Skeletal muscle tissue (tissue), 3 donors: ENCODE measurements at regions not wholly inside any gene's neighbourhood (a gene's known extent, or its start where the extent isn't known, plus 50 kb on each side); places are given as distances from the start of the nearest gene placed in this dataset.

ENCODE experiments used
- H3K27ac ChIP-seq: one replicate; pipeline ENCODE4 v1.7.0; 2013; ENCODE audit warnings: mild to moderate bottlenecking, low read depth, low read length, inconsistent platforms
- H3K27me3 ChIP-seq, 3 donors: one replicate each; pipeline ENCODE4 v1.7.0; 2013; ENCODE audit warnings: low read length in 3 of 3; ENCODE audit not compliant: control insufficient read depth in 3 of 3, insufficient read depth in 3 of 3
- H3K36me3 ChIP-seq, 3 donors: one replicate each; pipeline ENCODE4 v1.7.0; 2013; ENCODE audit warnings: low read length in 3 of 3; ENCODE audit not compliant: control insufficient read depth in 3 of 3, insufficient read depth in 3 of 3
- H3K4me1 ChIP-seq, 3 donors: one replicate each; pipeline ENCODE4 v1.7.0; 2013; ENCODE audit warnings: low read length in 3 of 3, mild to moderate bottlenecking in 3 of 3; ENCODE audit not compliant: control insufficient read depth in 3 of 3, insufficient read depth in 3 of 3
- H3K4me3 ChIP-seq, 3 donors: one replicate each; pipeline ENCODE4 v1.7.0; 2013; ENCODE audit warnings: low read length in 3 of 3
- H3K9ac ChIP-seq, 3 donors: one replicate each; pipeline ENCODE4 v1.7.0; 2013; ENCODE audit warnings: low read length in 3 of 3, mild to moderate bottlenecking in 3 of 3, moderate library complexity in 2 of 3, low read depth in 1 of 3
- H3K9me3 ChIP-seq, 3 donors: one replicate each; pipeline ENCODE4 v1.7.0; 2013; ENCODE audit warnings: low read length in 3 of 3; ENCODE audit not compliant: control insufficient read depth in 3 of 3
- donor health status: Osteomylitis.

DNA sequence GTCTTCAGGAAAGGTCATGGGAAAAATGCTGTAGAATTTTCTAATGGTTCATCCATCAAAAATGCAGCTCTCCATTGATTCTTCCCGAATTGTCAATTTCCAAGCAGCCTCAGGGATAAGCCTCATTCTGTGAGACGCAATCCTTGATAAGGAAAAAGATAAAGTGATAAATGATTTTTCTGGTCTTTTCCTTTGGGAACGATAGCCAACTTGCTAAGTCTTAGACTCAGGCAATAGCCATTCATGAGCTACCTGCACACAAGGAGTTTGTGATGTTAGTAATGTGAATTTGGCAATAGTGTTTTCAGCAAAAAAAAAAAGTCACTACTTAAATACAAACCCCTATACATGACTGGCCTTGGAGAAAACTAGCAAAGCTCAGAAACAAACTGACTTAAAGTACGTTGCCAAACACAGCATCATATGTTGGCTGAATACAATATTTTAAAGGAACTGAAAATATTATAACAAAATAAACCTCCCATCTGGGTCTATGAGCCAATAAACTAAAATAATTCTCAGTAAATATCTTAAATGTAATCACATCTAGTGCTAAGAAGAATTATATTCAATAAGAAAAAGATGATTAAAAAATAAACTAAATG is 75.5 kb downstream of the KLF6 start:
- Histone ChIP-seq H3K27me3 (no peaks in the 10 kb centered on the region), H3K9me3 (peaks cover 0 to 5% (median 3%) of the 10 kb centered on the region in 3 donors), H3K4me1 (no peaks in the 10 kb centered on the region), H3K27ac (no peak overlapping the region), H3K36me3 (no peaks in the 10 kb centered on the region), H3K4me3 (no peak overlapping the region), H3K9ac (no peak overlapping the region)

DNA sequence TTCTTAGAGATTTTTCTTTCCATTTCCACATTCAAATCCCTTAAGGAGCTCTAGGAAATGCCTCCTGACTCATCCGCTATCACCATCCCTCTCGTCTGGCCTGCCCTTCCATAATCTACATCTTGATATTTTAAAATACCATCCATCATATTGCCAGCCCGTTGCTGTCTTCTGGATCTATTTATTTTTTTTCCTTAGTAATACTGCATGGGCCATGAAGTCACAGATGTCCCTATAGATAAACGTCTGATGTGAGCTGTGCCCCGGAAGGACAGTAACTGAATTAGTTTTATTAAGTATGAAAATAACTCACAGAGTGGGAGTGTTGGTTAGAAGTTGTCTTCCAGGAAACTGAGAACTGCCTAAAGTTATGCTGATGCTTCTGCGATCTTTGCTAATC is 76.2 kb downstream of the KLF6 start:
- Histone ChIP-seq H3K36me3 (no peaks in the 10 kb centered on the region), H3K4me1 (no peaks in the 10 kb centered on the region), H3K27ac (no peak overlapping the region), H3K27me3 (no peaks in the 10 kb centered on the region), H3K9me3 (peaks cover 0 to 5% (median 3%) of the 10 kb centered on the region in 3 donors), H3K9ac (no peak overlapping the region), H3K4me3 (no peak overlapping the region)

DNA sequence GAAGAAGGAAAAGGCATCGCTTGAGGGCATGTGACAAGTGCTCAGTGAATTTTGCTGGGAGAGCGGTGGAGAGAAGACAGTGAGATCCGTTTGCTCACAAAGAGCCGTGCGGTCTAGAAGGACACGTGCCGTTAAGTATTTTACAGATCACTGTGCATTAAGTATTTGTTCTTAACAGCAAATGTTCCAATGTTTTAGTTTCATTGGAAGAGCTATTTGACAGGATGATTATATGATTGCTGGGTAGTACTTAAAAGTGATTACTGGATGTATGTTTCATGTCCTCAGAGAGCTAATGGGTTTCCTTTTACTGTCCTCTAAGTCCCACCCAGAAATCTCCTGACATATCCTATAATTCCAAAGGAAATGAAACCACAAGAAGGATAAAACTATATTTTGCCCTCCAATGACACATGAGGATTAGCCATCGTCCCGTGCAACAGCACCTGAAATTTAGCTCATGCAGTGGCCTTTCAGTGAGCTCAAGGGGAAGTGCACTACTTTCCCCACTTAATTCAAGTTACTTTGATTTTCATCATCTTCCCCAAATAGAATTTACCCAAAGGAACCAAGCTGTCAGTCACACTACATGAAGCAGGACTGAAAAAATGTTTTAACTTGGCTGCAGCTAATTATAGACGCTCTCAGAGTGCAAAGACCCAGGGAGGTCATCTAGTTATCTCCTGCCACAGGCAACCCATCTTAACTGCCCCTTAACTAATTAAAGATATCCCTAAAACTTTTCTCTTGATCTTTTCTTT is 80.3 kb downstream of the KLF6 start:
- Histone ChIP-seq H3K27me3 (no peaks in the 10 kb centered on the region), H3K27ac (no peak overlapping the region), H3K4me3 (no peak overlapping the region), H3K36me3 (no peaks in the 10 kb centered on the region), H3K4me1 (no peaks in the 10 kb centered on the region), H3K9me3 (no peaks in the 10 kb centered on the region), H3K9ac (no peak overlapping the region)

DNA sequence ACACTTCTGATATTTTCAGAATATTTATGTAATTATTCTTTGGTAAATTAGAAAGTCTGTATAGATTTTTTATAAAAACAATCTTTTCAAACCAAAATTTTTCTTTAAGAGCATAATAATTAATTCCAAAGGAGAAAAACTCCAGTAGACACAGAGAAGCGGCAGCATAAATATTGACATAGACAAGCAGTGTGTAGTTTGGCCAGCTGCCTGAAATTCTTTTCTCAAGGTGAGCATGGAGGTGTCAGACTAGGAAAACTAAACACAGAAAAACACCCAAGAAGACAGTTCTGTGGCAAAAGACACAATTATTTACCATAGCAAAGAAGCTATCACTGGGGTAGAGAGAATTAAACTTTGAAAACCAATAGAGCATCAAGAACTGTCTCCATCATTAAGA is 82.4 kb downstream of the KLF6 start:
- no peaks in the 10 kb centered on the region for H3K36me3 ChIP-seq
- H3K9me3 ChIP-seq: no peaks in the 10 kb centered on the region
- no peaks in the 10 kb centered on the region for H3K27me3 ChIP-seq
- no peak overlapping the region for H3K9ac ChIP-seq
- no peak overlapping the region for H3K4me3 ChIP-seq
- no peak overlapping the region for H3K27ac ChIP-seq
- H3K4me1 ChIP-seq: no peaks in the 10 kb centered on the region

DNA sequence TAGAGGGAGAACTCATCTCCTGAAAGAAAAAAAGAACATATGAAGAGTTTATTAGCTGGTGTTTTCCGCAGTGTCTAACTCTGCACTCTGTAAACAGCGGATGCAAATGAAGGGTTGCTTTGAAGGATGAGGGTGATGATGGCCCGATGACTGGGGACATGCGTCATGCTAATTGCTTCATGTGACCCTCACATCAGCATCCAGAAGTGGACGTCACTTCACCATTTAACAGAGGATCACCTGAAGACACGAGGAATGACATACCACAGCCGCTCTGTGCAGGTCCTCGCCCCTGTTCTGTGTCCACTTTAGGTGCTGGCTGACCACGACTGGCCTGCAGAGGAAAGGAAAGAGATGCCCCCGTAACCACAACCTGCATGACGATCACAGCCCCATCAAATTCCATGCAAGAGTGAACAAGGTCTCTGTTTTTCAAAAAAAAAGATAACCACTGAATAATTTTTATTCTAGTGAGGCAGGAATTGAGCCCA is 82.9 kb downstream of the KLF6 start:
- H3K9me3 ChIP-seq: no peaks in the 10 kb centered on the region
- no peaks in the 10 kb centered on the region for H3K27me3 ChIP-seq
- H3K4me3 ChIP-seq: no peak overlapping the region
- H3K4me1 ChIP-seq: no peaks in the 10 kb centered on the region
- no peak overlapping the region for H3K9ac ChIP-seq
- no peak overlapping the region for H3K27ac ChIP-seq
- no peaks in the 10 kb centered on the region for H3K36me3 ChIP-seq

DNA sequence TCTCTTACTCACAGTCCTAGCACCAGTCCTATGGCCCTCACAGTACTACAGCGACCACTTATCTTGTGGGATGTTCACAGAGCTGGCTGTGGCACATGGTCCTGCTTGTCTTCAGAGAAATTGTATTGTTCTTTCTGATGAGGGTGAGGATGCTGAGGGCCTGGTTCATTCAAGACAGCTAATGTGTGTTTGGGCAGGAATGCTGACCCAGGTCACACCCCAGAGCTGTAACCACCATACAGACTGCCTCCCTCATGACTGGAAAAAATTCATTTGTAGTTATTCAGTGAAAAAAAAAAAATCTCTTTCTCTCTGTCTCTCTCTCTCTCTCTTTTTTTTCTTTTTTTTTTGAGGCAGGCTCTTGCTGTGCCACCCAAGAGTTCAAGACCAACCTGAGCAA is 83.5 kb downstream of the KLF6 start:
- Histone ChIP-seq H3K4me3 (no peak overlapping the region), H3K27ac (no peak overlapping the region), H3K9me3 (no peaks in the 10 kb centered on the region), H3K4me1 (no peaks in the 10 kb centered on the region), H3K9ac (no peak overlapping the region), H3K27me3 (no peaks in the 10 kb centered on the region), H3K36me3 (no peaks in the 10 kb centered on the region)

DNA sequence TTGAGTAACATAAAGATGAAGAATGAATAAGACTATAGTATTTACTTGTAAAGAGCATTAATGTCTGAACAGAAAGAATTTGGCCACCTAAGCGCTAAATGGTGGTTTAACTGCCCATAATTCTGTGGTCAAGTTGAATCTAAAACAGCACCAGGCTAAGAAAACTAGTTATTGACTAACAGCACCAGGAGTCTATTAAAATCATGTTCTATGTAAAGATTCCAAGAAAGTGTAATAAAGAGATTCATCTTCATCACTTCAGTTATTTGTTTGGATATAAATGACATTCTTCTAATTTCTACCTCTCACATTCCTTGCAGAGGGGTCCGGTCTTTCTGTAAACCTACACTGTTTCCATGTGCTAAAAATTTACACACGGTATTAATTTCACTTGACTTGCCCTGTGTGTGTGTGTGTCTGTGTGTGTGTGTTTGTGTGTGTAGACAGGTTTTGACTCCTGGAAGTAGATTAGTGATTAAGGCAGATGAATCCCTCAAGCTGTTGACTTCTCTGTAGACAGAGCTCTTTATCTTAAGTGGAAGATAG is 84.4 kb downstream of the KLF6 start:
- no peaks in the 10 kb centered on the region for H3K4me1 ChIP-seq
- no peak overlapping the region for H3K9ac ChIP-seq
- H3K9me3 ChIP-seq: no peaks in the 10 kb centered on the region
- no peaks in the 10 kb centered on the region for H3K27me3 ChIP-seq
- H3K36me3 ChIP-seq: no peaks in the 10 kb centered on the region
- H3K27ac ChIP-seq: no peak overlapping the region
- no peak overlapping the region for H3K4me3 ChIP-seq

DNA sequence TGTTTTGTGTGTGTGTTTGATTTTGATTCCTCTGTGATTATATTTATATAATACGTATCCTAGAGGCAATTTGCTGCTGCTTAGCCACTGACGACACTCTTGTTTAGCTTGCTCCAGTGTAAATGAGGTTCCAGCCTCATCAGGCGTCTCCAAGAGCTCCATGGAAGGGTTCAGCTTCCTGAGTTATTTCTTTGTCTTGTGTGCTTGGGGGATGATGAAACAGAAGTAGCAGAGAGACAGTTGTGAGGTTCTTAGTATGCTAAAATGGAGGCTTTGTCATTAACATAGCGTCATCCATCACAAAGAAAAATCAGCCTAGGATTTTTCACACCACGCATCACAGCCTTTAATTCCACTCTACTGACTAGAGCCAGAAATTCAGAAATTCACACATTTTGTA is 85.1 kb downstream of the KLF6 start:
- H3K9me3 ChIP-seq: no peaks in the 10 kb centered on the region
- no peak overlapping the region for H3K9ac ChIP-seq
- H3K27me3 ChIP-seq: peaks cover 0 to 2% (median 0%) of the 10 kb centered on the region in 3 donors
- H3K27ac ChIP-seq: no peak overlapping the region
- no peaks in the 10 kb centered on the region for H3K4me1 ChIP-seq
- no peaks in the 10 kb centered on the region for H3K36me3 ChIP-seq
- no peak overlapping the region for H3K4me3 ChIP-seq

DNA sequence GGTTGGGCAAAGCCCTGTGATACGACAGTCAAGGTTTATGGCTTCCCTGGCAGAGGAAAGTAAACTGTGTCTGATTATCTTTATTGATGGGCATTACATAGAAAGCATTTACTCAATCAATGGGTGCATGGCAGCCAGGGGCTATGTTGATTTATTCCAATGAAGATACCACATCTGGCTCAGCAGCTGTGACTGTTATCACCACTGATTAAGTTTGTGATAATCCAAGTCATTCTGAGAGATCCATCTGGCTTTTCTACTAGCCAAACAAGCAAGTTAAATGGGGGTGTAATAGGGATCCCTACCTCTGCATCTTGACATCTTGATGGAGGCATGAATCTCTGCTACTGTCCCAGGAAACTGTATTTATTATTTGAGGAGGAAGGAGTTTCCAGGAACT is 86.7 kb downstream of the KLF6 start:
- no peaks in the 10 kb centered on the region for H3K4me1 ChIP-seq
- no peak overlapping the region for H3K27ac ChIP-seq
- no peak overlapping the region for H3K4me3 ChIP-seq
- H3K9me3 ChIP-seq: no peaks in the 10 kb centered on the region
- H3K27me3 ChIP-seq: peaks cover 0 to 2% (median 0%) of the 10 kb centered on the region in 3 donors
- H3K36me3 ChIP-seq: no peaks in the 10 kb centered on the region
- no peak overlapping the region for H3K9ac ChIP-seq

DNA sequence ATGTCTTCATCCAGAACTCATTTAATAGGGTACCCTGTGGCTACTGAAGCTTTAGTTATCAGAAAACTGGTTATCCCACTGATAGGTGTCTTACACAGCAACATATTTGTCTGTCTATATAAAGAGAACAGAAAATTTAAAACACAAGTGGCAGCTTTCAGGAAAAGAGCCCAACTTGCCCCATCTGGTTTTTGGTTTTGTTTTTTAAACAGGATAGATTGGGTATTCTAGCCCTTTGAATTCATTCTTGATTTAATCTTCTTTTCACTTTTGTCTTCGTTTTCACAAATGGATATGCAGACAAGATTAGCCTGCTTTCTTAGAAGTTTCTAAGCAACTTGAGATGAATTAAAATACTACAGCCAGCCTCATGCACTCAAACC is 91.3 kb downstream of the KLF6 start:
- no peak overlapping the region for H3K9ac ChIP-seq
- H3K27me3 ChIP-seq: peaks cover 0 to 2% (median 0%) of the 10 kb centered on the region in 3 donors
- H3K36me3 ChIP-seq: no peaks in the 10 kb centered on the region
- H3K27ac ChIP-seq: no peak overlapping the region
- no peak overlapping the region for H3K4me3 ChIP-seq
- H3K9me3 ChIP-seq: no peaks in the 10 kb centered on the region
- H3K4me1 ChIP-seq: peaks cover 5 to 10% (median 6%) of the 10 kb centered on the region in 3 donors
